BJ (cell line): ENCODE measurements at regions not wholly inside any gene's neighbourhood (a gene's known extent, or its start where the extent isn't known, plus 50 kb on each side); places are given as distances from the start of the nearest gene placed in this dataset.
"Not testable (repeated sequence)": the region's sequence is repeated elsewhere in the genome, so short reads cannot be mapped to it uniquely, and the experiment has no call there.

Experiments
- CTCF ChIA-PET: fragments of 350-600 bp; formaldehyde crosslinking; extraction: SDS; loops from one replicate; lab custom pipeline; 2021; ENCODE audit warnings: antibody characterized with exemption, inconsistent platforms; lab: Yijun Ruan, JAX
- POLR2A ChIA-PET: fragments of 300-600 bp; sonication (Branson Sonifier 250); formaldehyde crosslinking; extraction: SDS; loops from one replicate; lab custom pipeline; 2021; ENCODE audit warnings: antibody characterized with exemption; lab: Charles Lee
- DNase-seq: peaks from one replicate; pipeline ENCODE4 v3.0.0-alpha.2; 2011; ENCODE audit warnings: low read depth
- H3K27me3 ChIP-seq: 2 replicates; pipeline ENCODE4 v1.6.0; 2011; ENCODE audit warnings: low read length; ENCODE audit not compliant: control insufficient read depth, insufficient read depth
- H3K36me3 ChIP-seq: 2 replicates; pipeline ENCODE4 v1.5.1; 2011; ENCODE audit warnings: low read length; ENCODE audit not compliant: control insufficient read depth, insufficient read depth
- H3K4me3 ChIP-seq: 2 replicates; pipeline ENCODE4 v1.5.1; 2011; ENCODE audit warnings: low read depth, mild to moderate bottlenecking, control low read depth, low read length
- TF ChIP-seq, protein P1 (sequence below): IDR thresholded peaks from 2 replicates; pipeline ENCODE4 v1.5.1; 2011; ENCODE audit warnings: low read depth, mild to moderate bottlenecking, control low read depth, inconsistent platforms, low read length, moderate library complexity; ENCODE audit not compliant: insufficient read depth

DNA sequence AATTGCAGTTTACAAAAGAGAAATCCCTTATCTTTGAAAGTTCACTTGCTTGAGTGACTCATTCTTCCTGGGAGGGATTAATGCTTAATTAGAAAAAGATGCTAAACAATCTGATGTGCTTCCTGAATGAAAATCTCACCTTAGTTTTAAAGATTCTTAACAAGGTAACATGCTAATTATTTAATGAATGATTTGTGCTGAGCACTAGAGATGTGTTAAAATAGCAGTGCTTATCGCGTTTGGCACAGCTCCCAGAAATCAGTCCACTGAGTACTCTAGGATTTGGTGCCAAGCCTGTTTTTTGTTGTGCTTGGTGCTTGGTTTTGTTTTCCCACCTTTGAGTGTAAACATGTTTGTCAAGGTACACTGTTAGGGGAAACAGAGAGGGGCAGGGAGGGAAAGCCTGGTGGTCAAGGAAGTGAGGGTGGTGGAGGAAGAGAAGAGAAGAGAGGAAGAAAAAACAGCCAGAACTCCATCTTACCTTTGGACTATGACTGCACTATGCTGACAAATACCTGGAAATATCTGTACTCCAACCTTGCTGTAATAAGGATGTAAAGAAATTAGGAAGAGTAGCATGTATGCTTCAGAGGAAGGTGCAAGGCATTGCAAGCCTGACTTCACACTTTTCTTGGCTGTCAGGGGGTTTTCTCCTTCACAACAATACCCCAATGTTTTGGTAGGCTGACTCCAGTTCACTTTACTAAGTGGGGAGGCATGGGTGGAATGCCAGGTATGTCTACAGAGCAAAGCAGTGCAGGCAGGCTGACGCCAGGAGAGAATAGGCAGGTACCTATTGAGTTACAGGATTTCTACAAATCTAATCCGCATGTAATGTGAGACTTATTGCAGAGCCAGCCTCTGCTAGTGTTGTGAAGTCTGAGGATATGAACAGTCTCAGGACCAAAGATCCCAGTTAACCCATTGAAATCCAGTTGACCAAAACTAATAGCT lies 157.2 kb upstream of the ISL1 start:
- H3K27me3 ChIP-seq, result no peaks in the 10 kb centered on the region
- no peak overlapping the region for H3K4me3 ChIP-seq
- no peak for DNase-seq
- CTCF ChIA-PET, result no interaction called here
- H3K36me3 ChIP-seq, result no peaks in the 10 kb centered on the region
- POLR2A ChIA-PET, result no interaction called here
- TF ChIP-seq, protein P1, sequence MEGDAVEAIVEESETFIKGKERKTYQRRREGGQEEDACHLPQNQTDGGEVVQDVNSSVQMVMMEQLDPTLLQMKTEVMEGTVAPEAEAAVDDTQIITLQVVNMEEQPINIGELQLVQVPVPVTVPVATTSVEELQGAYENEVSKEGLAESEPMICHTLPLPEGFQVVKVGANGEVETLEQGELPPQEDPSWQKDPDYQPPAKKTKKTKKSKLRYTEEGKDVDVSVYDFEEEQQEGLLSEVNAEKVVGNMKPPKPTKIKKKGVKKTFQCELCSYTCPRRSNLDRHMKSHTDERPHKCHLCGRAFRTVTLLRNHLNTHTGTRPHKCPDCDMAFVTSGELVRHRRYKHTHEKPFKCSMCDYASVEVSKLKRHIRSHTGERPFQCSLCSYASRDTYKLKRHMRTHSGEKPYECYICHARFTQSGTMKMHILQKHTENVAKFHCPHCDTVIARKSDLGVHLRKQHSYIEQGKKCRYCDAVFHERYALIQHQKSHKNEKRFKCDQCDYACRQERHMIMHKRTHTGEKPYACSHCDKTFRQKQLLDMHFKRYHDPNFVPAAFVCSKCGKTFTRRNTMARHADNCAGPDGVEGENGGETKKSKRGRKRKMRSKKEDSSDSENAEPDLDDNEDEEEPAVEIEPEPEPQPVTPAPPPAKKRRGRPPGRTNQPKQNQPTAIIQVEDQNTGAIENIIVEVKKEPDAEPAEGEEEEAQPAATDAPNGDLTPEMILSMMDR, result no peak

DNA sequence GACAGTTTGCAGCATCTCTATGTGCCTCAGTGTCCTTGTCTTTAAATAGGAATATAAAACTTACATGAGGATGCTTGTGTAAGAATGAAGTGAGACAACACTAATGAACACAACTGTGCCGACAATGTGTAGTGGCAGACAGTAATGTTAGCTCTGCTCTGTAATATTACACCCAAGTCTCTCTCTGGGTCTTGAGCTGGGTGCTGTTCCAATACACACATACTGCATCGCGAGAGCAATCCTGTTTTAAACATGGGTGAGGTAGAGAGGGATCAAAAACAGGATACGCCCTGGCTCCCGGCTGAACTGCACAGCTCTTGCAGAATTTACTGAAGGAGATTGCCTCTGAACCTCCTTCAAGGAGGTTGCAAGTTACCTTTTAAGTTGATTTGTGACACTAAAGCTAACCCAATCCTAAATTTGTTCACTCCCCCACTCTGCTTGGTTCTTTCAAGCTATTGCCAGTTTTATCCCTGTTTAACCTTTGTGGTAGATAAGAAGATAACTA lies 155.2 kb upstream of the ISL1 start:
- TF ChIP-seq, protein P1, result no peak
- CTCF ChIA-PET, result no interaction called here
- Histone ChIP-seq H3K27me3 (no peaks in the 10 kb centered on the region), H3K4me3 (no peak overlapping the region), H3K36me3 (no peaks in the 10 kb centered on the region)
- DNase-seq, result no peak
- POLR2A ChIA-PET, result no interaction called here

- Histone ChIP-seq H3K27me3 (no peaks in the 10 kb centered on the region), H3K4me3 (no peak overlapping the region), H3K36me3 (no peaks in the 10 kb centered on the region)
- ChIA-PET POLR2A (no interaction called here), CTCF (no interaction called here)
- TF ChIP-seq, protein P1, result no peak
- no peak for DNase-seq
Observed at GRCh38 chr5:51230336-51230735, 152.9 kb upstream of the ISL1 start.

DNA sequence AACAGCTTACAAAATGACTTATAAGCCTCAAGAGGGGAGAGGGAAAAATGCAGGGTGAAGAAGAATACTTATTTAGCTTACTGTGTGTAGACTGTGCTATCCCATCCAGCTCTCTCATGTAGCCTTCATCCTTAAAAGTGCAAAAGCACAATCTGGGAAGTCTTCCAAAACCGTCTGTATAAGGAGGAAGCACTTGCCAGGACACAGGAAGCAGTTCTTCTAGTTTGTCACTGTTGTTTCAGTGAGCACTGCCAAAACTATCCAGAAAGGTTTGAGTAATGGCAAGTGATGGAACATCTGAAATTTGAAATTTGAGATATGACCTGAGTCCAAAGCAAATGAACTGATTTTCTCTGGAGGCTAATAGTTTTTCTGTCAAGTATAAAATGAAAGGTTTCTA lies 140.8 kb upstream of the ISL1 start:
- CTCF ChIA-PET, result interaction anchor here (0.8 kb wide), 1 partner anchor 9 kb away, joined by 3 read pairs; no protein-coding TSS in a partner anchor
- POLR2A ChIA-PET, result no interaction called here
- TF ChIP-seq, protein P1, result no peak
- no peak overlapping the region for H3K4me3 ChIP-seq
- no peaks in the 10 kb centered on the region for H3K27me3 ChIP-seq
- H3K36me3 ChIP-seq, result no peaks in the 10 kb centered on the region
- DNase-seq, result no peak

GRCh38 chr5:51250957-51251356 lies 132.3 kb upstream of the ISL1 start:
- H3K36me3 ChIP-seq, POLR2A ChIA-PET, CTCF ChIA-PET: not testable (repeated sequence)

More at GRCh38 chr5:51250957-51251356, 132.3 kb upstream of the ISL1 start:
- not testable (repeated sequence) for H3K4me3 ChIP-seq, H3K27me3 ChIP-seq, DNase-seq
